ENCODE measurements at regions not wholly inside any gene's neighbourhood (a gene's known extent, or its start where the extent isn't known, plus 50 kb on each side); places are given as distances from the start of the nearest gene placed in this dataset.

DNA sequence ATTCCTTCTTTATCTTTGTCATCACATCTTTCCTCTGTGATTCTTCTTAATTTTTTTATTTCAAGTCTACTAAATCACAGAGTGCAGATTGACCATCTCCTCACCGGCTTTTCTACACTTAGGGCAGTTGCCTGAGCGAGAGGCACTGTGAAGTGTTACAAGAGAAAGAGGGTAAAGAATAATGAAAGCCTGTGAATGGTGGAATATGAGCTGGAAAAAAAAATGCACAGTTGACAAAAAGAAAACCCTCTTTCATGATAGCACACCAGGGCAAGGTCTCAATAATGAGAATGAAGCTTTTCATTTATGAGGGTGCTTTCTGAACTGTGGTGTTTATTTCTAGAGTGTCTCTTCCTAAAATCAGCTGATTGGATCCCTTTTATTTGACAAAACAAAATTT lies 106.2 kb upstream of the PDE3A start:
- H3K9me3 Mint-ChIP-seq: peaks cover 0 to 4% (median 2%) of the 10 kb centered on the region in 3 donors
- H3K36me3 Mint-ChIP-seq: no peaks in the 10 kb centered on the region
- no peak overlapping the region for H3K27ac Mint-ChIP-seq
- H3K4me1 Mint-ChIP-seq: no peaks in the 10 kb centered on the region
- no peaks in the 10 kb centered on the region for H3K27me3 Mint-ChIP-seq
- no peak overlapping the region for H3K4me3 Mint-ChIP-seq

DNA sequence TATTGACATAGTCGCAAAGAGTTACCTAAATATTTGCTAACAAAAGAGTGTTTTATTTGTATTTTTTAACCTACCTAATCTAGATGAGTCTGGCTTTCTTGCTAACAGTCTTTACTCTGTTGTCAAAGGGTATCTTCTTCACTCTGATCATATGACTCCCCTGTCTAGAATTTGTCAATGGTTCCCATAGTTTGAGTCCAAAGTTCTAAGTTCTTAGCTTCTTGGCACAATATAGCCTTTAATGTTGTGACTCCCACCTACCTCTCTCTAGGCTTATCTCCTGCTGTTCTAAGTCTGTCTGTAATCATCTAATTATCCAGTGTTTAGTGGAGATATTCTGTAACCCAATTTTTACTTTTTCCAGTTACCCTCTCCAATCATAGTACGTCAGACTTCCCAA lies 104.3 kb upstream of the PDE3A start:
- no peaks in the 10 kb centered on the region for H3K36me3 Mint-ChIP-seq
- peaks cover 0 to 8% (median 2%) of the 10 kb centered on the region in 3 donors for H3K9me3 Mint-ChIP-seq
- H3K27me3 Mint-ChIP-seq: no peaks in the 10 kb centered on the region
- H3K4me1 Mint-ChIP-seq: no peaks in the 10 kb centered on the region
- no peak overlapping the region for H3K27ac Mint-ChIP-seq
- H3K4me3 Mint-ChIP-seq: no peak overlapping the region

DNA sequence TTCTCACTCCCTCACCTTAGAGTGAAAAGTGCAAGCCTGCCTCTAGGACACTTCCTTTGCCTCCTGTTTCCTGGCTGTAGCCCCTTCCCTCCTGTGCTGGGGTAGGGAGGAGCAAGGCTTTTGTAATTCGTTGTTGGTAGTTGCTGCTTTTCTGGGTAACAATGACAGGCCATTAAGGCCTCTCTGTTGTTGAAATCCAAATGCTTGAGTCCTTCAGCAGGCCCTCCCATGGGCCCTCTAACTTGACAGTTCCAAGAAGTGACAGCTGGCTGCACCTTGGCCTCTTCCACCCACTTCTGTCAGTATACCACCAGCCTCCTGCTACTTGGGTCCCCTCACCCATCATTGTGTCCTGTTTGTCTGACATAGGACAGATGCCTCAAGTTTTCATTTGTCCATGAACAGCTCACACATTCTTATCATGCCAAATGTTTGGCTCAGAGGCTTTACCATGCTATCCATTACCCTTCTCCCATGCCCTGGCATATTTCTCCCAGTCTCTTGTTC lies 103.7 kb upstream of the PDE3A start:
- H3K27me3 Mint-ChIP-seq: no peaks in the 10 kb centered on the region
- H3K4me3 Mint-ChIP-seq: no peak overlapping the region
- H3K9me3 Mint-ChIP-seq: peaks cover 0 to 8% (median 2%) of the 10 kb centered on the region in 3 donors
- no peaks in the 10 kb centered on the region for H3K36me3 Mint-ChIP-seq
- H3K4me1 Mint-ChIP-seq: no peaks in the 10 kb centered on the region
- H3K27ac Mint-ChIP-seq: no peak overlapping the region

DNA sequence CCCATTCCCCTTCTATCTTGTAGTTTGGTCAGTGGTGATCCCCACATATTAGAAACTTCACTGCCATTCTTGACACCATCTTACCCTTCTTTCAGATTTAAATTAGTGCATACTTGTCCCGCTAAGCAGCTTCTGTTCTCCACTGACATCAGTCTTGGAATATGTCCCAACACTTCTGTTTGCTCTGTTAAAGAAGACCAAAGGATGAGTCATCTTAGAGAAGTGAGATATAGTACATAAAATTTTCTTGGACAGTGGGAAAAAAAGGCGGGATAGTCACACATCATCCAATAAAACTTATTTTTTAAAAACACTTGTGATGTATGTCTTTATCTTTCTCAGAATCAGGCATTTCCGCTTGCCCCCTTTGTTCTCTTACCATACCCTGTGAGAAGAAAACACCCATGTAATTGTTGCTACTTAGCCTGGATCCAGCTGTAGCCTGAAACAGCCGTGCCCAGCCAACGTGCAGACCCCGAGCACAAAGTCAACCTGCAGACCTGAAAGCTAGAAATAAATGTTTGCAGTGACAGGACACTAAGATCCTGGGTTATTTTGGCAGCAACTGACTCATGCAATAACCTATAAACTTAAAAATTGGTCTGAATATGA lies 100.1 kb upstream of the PDE3A start:
- Mint-ChIP-seq H3K27me3 (no peaks in the 10 kb centered on the region), H3K4me3 (no peak overlapping the region), H3K9me3 (peaks cover 0 to 8% (median 2%) of the 10 kb centered on the region in 3 donors), H3K27ac (no peak overlapping the region), H3K36me3 (no peaks in the 10 kb centered on the region), H3K4me1 (no peaks in the 10 kb centered on the region)

DNA sequence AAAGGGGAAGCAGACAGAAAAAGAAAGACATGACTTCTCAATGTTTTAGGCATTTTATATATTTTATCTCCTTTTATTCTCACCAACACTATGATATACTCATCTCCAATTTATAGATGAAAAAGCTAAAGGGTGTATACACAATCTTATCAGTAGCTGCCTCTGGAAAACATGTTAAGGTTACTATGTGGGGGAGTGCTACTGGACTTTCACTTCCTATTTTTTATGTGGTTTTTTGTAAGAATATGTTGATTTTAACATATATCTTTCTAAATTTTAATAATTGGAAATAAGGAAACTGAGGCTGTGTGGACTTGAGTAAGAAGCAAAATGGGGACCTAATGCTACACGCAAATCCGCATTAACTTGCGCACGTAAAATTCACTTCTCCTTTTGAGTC lies 99.6 kb upstream of the PDE3A start:
- H3K27ac Mint-ChIP-seq: no peak overlapping the region
- H3K36me3 Mint-ChIP-seq: no peaks in the 10 kb centered on the region
- H3K9me3 Mint-ChIP-seq: peaks cover 0 to 8% (median 2%) of the 10 kb centered on the region in 3 donors
- no peaks in the 10 kb centered on the region for H3K27me3 Mint-ChIP-seq
- H3K4me1 Mint-ChIP-seq: no peaks in the 10 kb centered on the region
- no peak overlapping the region for H3K4me3 Mint-ChIP-seq

DNA sequence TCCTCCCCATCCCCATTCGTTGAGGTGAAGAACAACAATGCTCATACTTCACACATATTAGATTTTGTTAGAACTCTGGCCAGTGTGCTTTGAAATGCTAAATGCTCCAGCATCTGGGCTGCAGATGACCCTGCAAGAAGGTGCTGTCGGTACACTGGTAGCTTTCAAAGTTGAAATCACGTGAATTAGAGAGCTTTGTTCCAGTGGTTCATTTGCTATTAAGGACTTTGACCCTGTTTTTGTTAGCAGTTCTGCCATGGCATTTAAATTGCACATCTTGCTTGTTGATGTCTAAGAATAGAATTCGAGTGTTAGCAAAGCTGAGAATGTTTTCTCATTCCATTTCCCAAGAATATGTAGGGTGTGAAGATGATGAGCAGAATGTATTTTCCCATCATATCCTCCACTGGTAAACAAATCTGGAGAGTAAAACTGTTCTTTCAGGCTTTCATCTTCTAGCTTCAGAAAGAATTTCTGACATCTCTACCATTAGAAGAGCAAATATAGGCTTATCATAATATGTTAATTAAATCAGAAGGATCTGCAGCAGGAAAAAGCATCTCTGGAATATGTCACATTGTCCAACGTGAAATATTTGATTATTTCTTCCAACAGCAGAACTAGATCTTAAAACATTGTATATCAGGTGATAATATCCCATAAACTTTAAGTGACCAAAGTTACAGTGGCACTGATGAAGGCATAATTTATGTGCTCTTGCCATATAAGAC lies 98.8 kb upstream of the PDE3A start:
- no peak overlapping the region for H3K27ac Mint-ChIP-seq
- no peaks in the 10 kb centered on the region for H3K27me3 Mint-ChIP-seq
- no peak overlapping the region for H3K4me3 Mint-ChIP-seq
- H3K4me1 Mint-ChIP-seq: no peaks in the 10 kb centered on the region
- peaks cover 0 to 8% (median 0%) of the 10 kb centered on the region in 3 donors for H3K9me3 Mint-ChIP-seq
- H3K36me3 Mint-ChIP-seq: no peaks in the 10 kb centered on the region

DNA sequence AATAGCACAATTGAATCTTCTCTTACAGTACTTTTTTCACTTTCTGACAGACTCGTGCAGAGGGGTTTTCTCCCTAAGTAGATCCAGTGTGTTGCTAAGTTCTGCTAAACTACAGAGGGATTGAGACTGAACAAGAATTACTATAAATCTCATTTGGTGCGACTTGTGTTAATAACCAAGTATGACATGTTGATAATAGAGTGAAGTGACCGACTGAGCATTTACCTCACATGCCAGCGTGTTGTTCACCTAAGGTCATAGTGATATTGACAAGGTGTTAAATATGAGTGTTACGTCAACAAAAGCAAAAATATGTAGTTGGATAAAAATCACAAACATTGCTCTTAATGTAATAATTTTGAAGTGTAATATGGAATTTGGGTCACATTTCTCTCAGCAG lies 97.8 kb upstream of the PDE3A start:
- Mint-ChIP-seq H3K27ac (no peak overlapping the region), H3K4me3 (no peak overlapping the region), H3K36me3 (no peaks in the 10 kb centered on the region), H3K27me3 (no peaks in the 10 kb centered on the region), H3K9me3 (peaks cover 0 to 8% (median 0%) of the 10 kb centered on the region in 3 donors), H3K4me1 (no peaks in the 10 kb centered on the region)

DNA sequence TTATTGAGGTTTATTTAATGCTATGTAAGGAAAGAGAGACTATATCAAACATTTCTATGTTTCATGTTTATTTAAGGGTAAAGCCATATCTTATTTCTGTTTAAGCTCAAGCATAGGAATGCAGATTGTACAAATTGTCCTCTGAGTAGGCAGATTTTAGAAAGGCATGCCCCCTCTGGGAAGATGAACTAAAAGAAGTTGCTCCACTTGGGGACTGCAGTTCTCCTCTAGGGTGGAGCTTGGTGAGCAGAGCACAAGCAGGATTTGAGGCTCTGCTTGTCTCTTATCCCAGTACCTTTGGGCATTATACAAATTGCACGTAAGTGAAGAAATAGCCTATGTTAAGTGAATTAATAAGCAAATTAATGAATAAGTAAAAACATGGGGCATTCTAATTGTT lies 96.2 kb upstream of the PDE3A start:
- Mint-ChIP-seq H3K27me3 (no peaks in the 10 kb centered on the region), H3K9me3 (peaks cover 0 to 8% (median 0%) of the 10 kb centered on the region in 3 donors), H3K27ac (no peak overlapping the region), H3K4me1 (no peaks in the 10 kb centered on the region), H3K4me3 (no peak overlapping the region), H3K36me3 (no peaks in the 10 kb centered on the region)

DNA sequence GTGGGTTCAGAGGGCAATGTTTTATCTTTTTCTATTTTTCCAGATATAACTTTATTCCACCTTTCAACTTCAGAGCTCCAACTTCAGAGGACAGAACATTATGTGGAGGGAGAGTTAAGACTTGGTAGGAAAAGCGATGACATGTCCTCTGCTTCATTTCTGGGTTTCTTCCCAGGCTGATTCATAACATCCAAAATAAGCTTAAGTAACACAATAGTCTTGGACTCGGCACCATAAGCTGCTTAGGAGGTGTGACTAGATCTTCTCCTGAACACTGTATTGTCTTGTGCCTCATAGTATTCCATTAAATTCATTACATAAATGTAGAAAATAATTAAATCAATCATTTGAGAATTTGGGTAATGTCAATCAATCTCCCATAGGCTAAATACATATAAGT lies 95.5 kb upstream of the PDE3A start:
- Mint-ChIP-seq H3K4me1 (no peaks in the 10 kb centered on the region), H3K9me3 (peaks cover 0 to 7% (median 0%) of the 10 kb centered on the region in 3 donors), H3K27me3 (no peaks in the 10 kb centered on the region), H3K4me3 (no peak overlapping the region), H3K27ac (no peak overlapping the region), H3K36me3 (no peaks in the 10 kb centered on the region)

DNA sequence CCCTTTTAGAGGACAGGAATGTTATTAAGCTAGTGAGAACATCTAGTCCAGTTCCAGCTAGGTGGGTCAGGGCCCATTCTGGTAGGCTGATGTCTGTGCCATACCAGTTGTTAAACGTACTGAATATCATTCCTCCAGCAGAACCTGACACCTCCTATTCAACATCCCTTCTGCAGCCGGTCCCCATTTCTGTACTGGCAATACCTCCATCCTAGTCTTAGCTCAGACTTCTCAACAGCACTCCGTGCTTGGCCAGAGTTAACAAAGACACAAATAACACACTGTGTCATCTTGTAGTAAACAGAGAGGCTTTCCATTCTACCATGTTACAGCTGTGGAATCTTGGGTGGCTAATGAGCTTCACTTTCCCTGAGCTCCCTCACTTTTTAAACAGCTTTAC lies 94.3 kb upstream of the PDE3A start:
- no peak overlapping the region for H3K27ac Mint-ChIP-seq
- H3K9me3 Mint-ChIP-seq: peaks cover 0 to 3% (median 0%) of the 10 kb centered on the region in 3 donors
- H3K4me3 Mint-ChIP-seq: no peak overlapping the region
- no peaks in the 10 kb centered on the region for H3K4me1 Mint-ChIP-seq
- no peaks in the 10 kb centered on the region for H3K27me3 Mint-ChIP-seq
- H3K36me3 Mint-ChIP-seq: no peaks in the 10 kb centered on the region

DNA sequence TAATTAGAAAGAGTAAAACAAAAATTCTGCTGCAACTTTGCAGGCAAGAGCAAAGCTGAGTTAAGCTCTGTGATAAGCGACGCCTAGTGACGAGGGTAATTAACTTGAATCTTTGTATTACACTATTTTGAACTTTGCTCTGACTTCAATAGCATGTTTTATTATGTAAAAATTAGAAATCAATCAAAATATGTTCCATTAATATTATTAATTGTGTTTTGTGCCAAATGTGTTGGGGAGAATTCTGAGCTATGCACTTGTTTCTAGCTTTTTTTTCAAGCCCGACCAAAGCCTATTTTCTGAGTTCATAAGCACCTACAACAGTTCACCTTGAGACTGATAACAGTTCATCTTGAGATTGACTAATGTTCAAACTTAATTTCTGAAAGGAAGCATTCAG lies 90.1 kb upstream of the PDE3A start:
- Mint-ChIP-seq H3K27me3 (no peaks in the 10 kb centered on the region), H3K4me1 (no peaks in the 10 kb centered on the region), H3K9me3 (peaks cover 0 to 9% (median 2%) of the 10 kb centered on the region in 3 donors), H3K36me3 (no peaks in the 10 kb centered on the region), H3K4me3 (no peak overlapping the region), H3K27ac (no peak overlapping the region)

DNA sequence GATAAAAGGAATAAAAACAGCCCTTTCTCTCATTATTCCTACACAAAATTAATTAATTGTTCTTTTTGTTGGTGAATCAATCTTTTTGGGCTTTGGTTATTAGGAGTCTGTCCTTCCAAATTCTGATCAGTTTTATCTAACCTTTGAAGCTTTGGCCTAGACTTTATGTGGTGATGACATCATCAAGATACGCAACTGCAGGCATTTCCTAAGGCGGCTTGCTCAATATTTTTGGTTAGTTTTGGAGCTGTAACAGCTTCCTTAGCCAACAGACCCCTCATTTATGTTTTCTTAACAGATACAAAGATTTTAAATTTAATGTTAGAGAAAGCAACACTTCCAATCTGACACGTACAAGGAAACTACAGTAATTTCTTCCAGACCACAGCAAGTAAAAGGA lies 87.8 kb upstream of the PDE3A start:
- Mint-ChIP-seq H3K27ac (no peak overlapping the region), H3K4me1 (no peaks in the 10 kb centered on the region), H3K36me3 (no peaks in the 10 kb centered on the region), H3K4me3 (no peak overlapping the region), H3K9me3 (peaks cover 0 to 8% (median 2%) of the 10 kb centered on the region in 3 donors), H3K27me3 (no peaks in the 10 kb centered on the region)

DNA sequence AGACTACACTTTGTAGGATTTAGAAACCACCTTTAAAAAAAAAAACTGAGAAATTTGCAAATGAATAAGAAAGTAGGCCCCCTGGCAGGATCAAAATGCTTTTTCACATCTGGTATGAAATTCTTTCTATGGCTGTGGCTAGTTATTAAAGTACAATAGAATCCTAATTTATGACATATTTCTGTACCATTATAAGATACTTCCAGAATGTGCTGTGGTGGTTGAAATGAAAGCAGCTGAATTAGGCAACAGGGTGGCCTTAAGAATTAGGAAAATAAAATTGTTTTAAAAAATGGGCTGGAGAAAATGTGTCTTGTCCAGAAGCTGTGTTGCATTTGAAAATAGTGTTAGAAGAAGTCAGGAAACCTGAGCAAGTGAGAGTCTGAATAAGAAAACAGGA lies 85.9 kb upstream of the PDE3A start:
- Mint-ChIP-seq H3K27me3 (no peaks in the 10 kb centered on the region), H3K4me1 (no peaks in the 10 kb centered on the region), H3K9me3 (peaks cover 0 to 13% (median 2%) of the 10 kb centered on the region in 3 donors), H3K36me3 (no peaks in the 10 kb centered on the region), H3K4me3 (no peak overlapping the region), H3K27ac (no peak overlapping the region)

DNA sequence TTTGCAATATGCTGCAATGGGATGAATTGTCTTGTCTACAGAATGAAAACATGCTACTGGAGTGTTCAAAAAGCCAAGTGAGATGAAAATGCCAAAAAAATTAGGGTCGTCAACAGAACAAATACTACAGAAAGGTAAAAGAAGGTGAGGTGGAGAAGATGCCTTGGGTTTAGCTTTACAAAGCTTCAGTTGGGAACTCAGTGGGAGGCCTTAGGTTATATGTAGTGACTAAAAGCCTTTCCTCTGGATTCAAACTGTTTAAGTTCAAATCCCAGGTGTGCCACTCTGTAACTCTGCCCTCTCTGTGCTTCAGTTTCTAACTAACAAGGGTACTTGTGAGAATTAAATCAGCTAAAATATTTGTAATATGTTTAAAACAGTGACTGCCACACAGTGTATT lies 84.9 kb upstream of the PDE3A start:
- Mint-ChIP-seq H3K4me1 (no peaks in the 10 kb centered on the region), H3K36me3 (no peaks in the 10 kb centered on the region), H3K27me3 (no peaks in the 10 kb centered on the region), H3K4me3 (no peak overlapping the region), H3K27ac (no peak overlapping the region), H3K9me3 (peaks cover 0 to 14% (median 2%) of the 10 kb centered on the region in 3 donors)

DNA sequence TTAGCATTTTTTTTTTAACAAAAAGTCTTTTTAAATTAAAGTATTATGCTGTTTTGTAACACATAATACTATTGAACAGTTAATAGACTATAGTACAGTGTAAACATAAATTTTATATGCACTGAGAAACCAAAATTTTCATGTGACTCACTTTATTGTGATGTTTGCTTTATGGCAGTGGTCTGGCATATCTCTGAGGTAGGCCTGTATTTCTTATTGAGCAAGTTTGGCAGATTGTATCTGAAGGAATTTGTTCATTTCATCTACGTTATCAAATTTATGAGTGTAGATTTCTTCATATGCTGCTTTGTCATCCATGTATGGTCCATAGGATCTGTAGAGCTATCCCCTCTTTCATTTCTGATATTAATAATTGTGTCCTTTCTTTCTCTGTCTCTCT lies 78.8 kb upstream of the PDE3A start:
- H3K36me3 Mint-ChIP-seq: no peaks in the 10 kb centered on the region
- H3K4me3 Mint-ChIP-seq: no peak overlapping the region
- H3K27me3 Mint-ChIP-seq: no peaks in the 10 kb centered on the region
- no peak overlapping the region for H3K27ac Mint-ChIP-seq
- H3K9me3 Mint-ChIP-seq: peaks cover 8 to 11% (median 10%) of the 10 kb centered on the region in 3 donors
- H3K4me1 Mint-ChIP-seq: no peaks in the 10 kb centered on the region

DNA sequence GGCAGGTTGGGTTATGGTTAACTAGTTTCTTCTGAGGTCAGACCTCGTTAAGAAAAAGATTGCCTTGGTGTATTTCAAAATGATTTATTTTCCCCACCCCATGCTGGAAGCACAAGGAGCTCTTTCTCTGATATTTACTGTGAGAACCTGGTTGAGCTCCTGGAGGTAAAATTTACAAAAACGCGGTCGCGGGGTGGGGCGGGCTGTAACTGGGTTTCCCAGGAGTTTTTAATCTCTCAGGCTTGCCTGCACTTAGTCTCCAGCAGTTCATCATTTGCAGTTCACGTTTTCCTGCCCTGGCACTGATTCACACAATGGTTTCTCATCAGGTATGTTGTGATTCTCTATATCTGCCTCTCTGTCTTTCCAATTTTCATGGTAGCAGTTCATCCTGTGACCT lies 67.9 kb upstream of the PDE3A start:
- Mint-ChIP-seq H3K27ac (peak overlapping the region in 1 of 3 donors; percentile 57), H3K27me3 (no peaks in the 10 kb centered on the region)

More for the DNA sequence above, 67.9 kb upstream of the PDE3A start:
- H3K4me1 Mint-ChIP-seq: no peaks in the 10 kb centered on the region
- peaks cover 13 to 31% (median 15%) of the 10 kb centered on the region in 3 donors for H3K9me3 Mint-ChIP-seq
- no peaks in the 10 kb centered on the region for H3K36me3 Mint-ChIP-seq
- H3K4me3 Mint-ChIP-seq: no peak overlapping the region
